OCI-LY1 (cell line): ENCODE measurements at regions not wholly inside any gene's neighbourhood (a gene's known extent, or its start where the extent isn't known, plus 50 kb on each side); places are given as distances from the start of the nearest gene placed in this dataset.

Source experiments
- EZH2 ChIP-seq: fragments of 200-600 bp; sonication (generic), shearing (Covaris generic); IDR thresholded peaks from 2 replicates; pipeline ENCODE4 v1.8.0; 2017; ENCODE audit warnings: borderline replicate concordance, mixed run types, mild to moderate bottlenecking, antibody characterized with exemption, low read length, moderate library complexity, mixed read lengths
- TF ChIP-seq, protein P1 (sequence below): fragments of 200-600 bp; sonication (generic), shearing (Covaris generic); IDR thresholded peaks from 2 replicates; pipeline ENCODE4 v1.5.1; 2017; ENCODE audit warnings: mild to moderate bottlenecking, antibody characterized with exemption, low read length, moderate library complexity, mixed read lengths

DNA sequence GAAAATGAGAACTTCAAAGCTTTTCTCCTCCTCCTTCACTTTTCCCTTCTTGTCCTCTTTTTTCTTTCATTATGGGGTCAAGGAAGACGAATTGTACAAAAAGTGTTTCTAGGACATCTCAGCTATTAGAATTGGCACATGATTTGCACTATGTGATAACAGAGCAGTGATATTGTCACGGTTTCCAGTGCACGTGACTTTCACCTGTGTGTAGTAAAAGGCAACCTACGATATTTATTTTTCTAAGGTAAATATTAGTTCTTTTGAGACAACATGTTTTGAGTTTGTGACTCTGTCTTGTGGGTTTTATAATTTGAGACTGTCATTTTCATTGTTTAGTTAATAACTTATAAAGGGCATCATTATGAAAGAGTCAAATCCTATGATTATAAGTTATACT, 213.1 kb downstream of the PSAT1 start:
- TF ChIP-seq, protein P1, sequence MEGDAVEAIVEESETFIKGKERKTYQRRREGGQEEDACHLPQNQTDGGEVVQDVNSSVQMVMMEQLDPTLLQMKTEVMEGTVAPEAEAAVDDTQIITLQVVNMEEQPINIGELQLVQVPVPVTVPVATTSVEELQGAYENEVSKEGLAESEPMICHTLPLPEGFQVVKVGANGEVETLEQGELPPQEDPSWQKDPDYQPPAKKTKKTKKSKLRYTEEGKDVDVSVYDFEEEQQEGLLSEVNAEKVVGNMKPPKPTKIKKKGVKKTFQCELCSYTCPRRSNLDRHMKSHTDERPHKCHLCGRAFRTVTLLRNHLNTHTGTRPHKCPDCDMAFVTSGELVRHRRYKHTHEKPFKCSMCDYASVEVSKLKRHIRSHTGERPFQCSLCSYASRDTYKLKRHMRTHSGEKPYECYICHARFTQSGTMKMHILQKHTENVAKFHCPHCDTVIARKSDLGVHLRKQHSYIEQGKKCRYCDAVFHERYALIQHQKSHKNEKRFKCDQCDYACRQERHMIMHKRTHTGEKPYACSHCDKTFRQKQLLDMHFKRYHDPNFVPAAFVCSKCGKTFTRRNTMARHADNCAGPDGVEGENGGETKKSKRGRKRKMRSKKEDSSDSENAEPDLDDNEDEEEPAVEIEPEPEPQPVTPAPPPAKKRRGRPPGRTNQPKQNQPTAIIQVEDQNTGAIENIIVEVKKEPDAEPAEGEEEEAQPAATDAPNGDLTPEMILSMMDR: no peak
- no peak for TF ChIP-seq EZH2
